Esophagus squamous epithelium (tissue), 5 donors: ENCODE measurements at regions not wholly inside any gene's neighbourhood (a gene's known extent, or its start where the extent isn't known, plus 50 kb on each side); places are given as distances from the start of the nearest gene placed in this dataset.

Experiments used
- DNase-seq: peaks from one replicate; lab custom pipeline; 2025; lab: John Stamatoyannopoulos, UW
- H3K27ac ChIP-seq, 4 donors: fragments of 200-600 bp; sonication (generic); one replicate each; pipeline ENCODE4 v1.5.1; 2016 to 2019; ENCODE audit warnings: mild to moderate bottlenecking in 1 of 4
- H3K27me3 ChIP-seq, 4 donors: fragments of 200-600 bp; sonication (generic); 1 replicate in 3 of 4; 2 replicates in 1 of 4; pipeline versions ENCODE4 v1.5.1 to v1.6.0; 2017 to 2021; ENCODE audit warnings: antibody characterized with exemption in 1 of 4
- H3K36me3 ChIP-seq, 3 donors: fragments of 200-600 bp; sonication (generic); one replicate each; pipeline ENCODE4 v1.5.1; 2016 to 2019
- H3K4me1 ChIP-seq, 3 donors: fragments of 200-600 bp; sonication (generic); one replicate each; pipeline ENCODE4 v1.5.1; 2017 to 2019
- H3K4me3 ChIP-seq, 4 donors: fragments of 200-600 bp; sonication (generic); 1 replicate in 3 of 4; 2 replicates in 1 of 4; pipeline ENCODE4 v1.5.1; 2016 to 2019; ENCODE audit warnings: mild to moderate bottlenecking in 2 of 4, moderate library complexity in 1 of 4
- H3K9me3 ChIP-seq, 3 donors: fragments of 200-600 bp; sonication (generic); one replicate each; pipeline ENCODE4 v1.5.1; 2016 to 2019
- CTCF ChIP-seq, 6 experiments: fragments of 450-650 bp in 4 of 6; fragments of 200-600 bp in 2 of 6; sonication (generic) in 2 of 6; IDR thresholded peaks; one replicate each; pipeline ENCODE4 v1.5.1; 2016 to 2019; ENCODE audit warnings: antibody characterized with exemption in 6 of 6, mild to moderate bottlenecking in 4 of 6, moderate library complexity in 4 of 6
- POLR2A ChIP-seq, 4 donors: fragments of 450-650 bp; IDR thresholded peaks; one replicate each; pipeline ENCODE4 v1.6.1; 2017; ENCODE audit warnings: antibody characterized with exemption in 4 of 4, mild to moderate bottlenecking in 4 of 4, moderate library complexity in 3 of 4
- WGBS, 2 donors: methylation state at CpG; one replicate each; pipeline ENCODE4 v1.1.5; 2018; 5-methylcytosine and 5-hydroxymethylcytosine counted together
- intact Hi-C: fragments of 100-400 bp; cut with DNase I; formaldehyde crosslinking; loops from one replicate; pipeline ENCODE4 v1.15.0; 2022
- donor health status: DM: yes; HTN: yes; CAD: no.

- H3K27me3 ChIP-seq, result no peaks in the 10 kb centered on the region
- H3K9me3 ChIP-seq, result no peaks in the 10 kb centered on the region
- H3K4me3 ChIP-seq, result no peak overlapping the region
- DNase-seq, result no peak
- TF ChIP-seq CTCF (IDR thresholded peaks at IDR 0.05) (no peak), POLR2A (IDR thresholded peaks at IDR 0.05) (no peak)
- peak overlapping the region; percentile 51 to 55 (median 52) for H3K27ac ChIP-seq
- 8 to 25% methylated on average over 1 of the region's 1 CpG for WGBS, 2 donors
- H3K4me1 ChIP-seq, result peaks cover 0 to 53% (median 29%) of the 10 kb centered on the region in 3 donors
- H3K36me3 ChIP-seq, result no peaks in the 10 kb centered on the region
- intact Hi-C loops, result no loop called here
These were observed 90.3 kb upstream of the DUSP10 start for GRCh38 chr1:221832151-221832550.

- Histone ChIP-seq H3K27me3 (no peaks in the 10 kb centered on the region), H3K4me3 (no peak overlapping the region), H3K4me1 (peaks cover 0 to 51% (median 17%) of the 10 kb centered on the region in 3 donors), H3K27ac (peak overlapping the region; percentile 22 to 53 (median 35)), H3K36me3 (no peaks in the 10 kb centered on the region), H3K9me3 (no peaks in the 10 kb centered on the region)
- 26 to 33% methylated on average over 5 of the region's 5 CpGs for WGBS, 2 donors
- DNase-seq, result no peak
- intact Hi-C loops, result no loop called here
- TF ChIP-seq POLR2A (IDR thresholded peaks at IDR 0.05) (no peak), CTCF (IDR thresholded peaks at IDR 0.05) (no peak)
These were observed 87.6 kb upstream of the DUSP10 start for GRCh38 chr1:221829327-221830015.

- intact Hi-C loops, result no loop called here
- peak overlapping the region in 3 of 4 donors; percentile 27 to 51 (median 45) for H3K27ac ChIP-seq
- TF ChIP-seq POLR2A (IDR thresholded peaks at IDR 0.05) (no peak), CTCF (IDR thresholded peaks at IDR 0.05) (no peak)
These were observed 85.4 kb upstream of the DUSP10 start for GRCh38 chr1:221827307-221827642.

GRCh38 chr1:221824909-221825308 lies 83.0 kb upstream of the DUSP10 start:
- Histone ChIP-seq H3K27ac (peak overlapping the region in 1 of 4 donors; percentile 26), H3K27me3 (no peaks in the 10 kb centered on the region), H3K9me3 (no peaks in the 10 kb centered on the region), H3K4me1 (peaks cover 0 to 18% (median 0%) of the 10 kb centered on the region in 3 donors), H3K4me3 (no peak overlapping the region), H3K36me3 (no peaks in the 10 kb centered on the region)
- TF ChIP-seq POLR2A (IDR thresholded peaks at IDR 0.05) (no peak), CTCF (IDR thresholded peaks at IDR 0.05) (no peak)
- intact Hi-C loops, result no loop called here
- no peak for DNase-seq
- WGBS, 2 donors, result 89 to 100% methylated on average over 1 of the region's 1 CpG

More at GRCh38 chr1:221827307-221827642, 85.4 kb upstream of the DUSP10 start:
- Histone ChIP-seq H3K4me3 (no peak overlapping the region), H3K4me1 (peaks cover 0 to 33% (median 5%) of the 10 kb centered on the region in 3 donors), H3K9me3 (no peaks in the 10 kb centered on the region), H3K36me3 (no peaks in the 10 kb centered on the region), H3K27me3 (no peaks in the 10 kb centered on the region)
- DNase-seq, result no peak
- 61 to 86% methylated on average over 1 of the region's 1 CpG for WGBS, 2 donors

GRCh38 chr1:221824025-221824424 lies 82.1 kb upstream of the DUSP10 start:
- intact Hi-C loops, result no loop called here
- H3K27me3 ChIP-seq, result no peaks in the 10 kb centered on the region
- TF ChIP-seq CTCF (IDR thresholded peaks at IDR 0.05) (no peak), POLR2A (IDR thresholded peaks at IDR 0.05) (no peak)
- H3K36me3 ChIP-seq, result no peaks in the 10 kb centered on the region
- DNase-seq, result no peak
- WGBS, 2 donors, result 92% methylated on average over 2 of the region's 2 CpGs; no CpG with 5 or more reads in 1 of the 2 donors
- no peak overlapping the region for H3K4me3 ChIP-seq
- no peaks in the 10 kb centered on the region for H3K9me3 ChIP-seq
- peaks cover 0 to 13% (median 0%) of the 10 kb centered on the region in 3 donors for H3K4me1 ChIP-seq
- peak overlapping the region in 1 of 4 donors; percentile 14 for H3K27ac ChIP-seq
